Neural cell (in vitro differentiated cells): ENCODE measurements at regions not wholly inside any gene's neighbourhood (a gene's known extent, or its start where the extent isn't known, plus 50 kb on each side); places are given as distances from the start of the nearest gene placed in this dataset.

Experiments used
- H2AFZ ChIP-seq: fragments of 200-600, 300-800 bp; sonication (generic), shearing (Covaris generic); 2 replicates; pipeline ENCODE4 v1.6.0; 2014; ENCODE audit warnings: low read depth, mild to moderate bottlenecking, antibody characterized with exemption, low read length, moderate library complexity
- H3F3A ChIP-seq: fragments of 200-600 bp; shearing (Covaris generic); 2 replicates; pipeline ENCODE4 v1.6.1; 2016; ENCODE audit warnings: mild to moderate bottlenecking, moderate library complexity, mixed read lengths, antibody characterized with exemption, low read length; ENCODE audit not compliant: insufficient read depth, poor library complexity, severe bottlenecking
- H3K27ac ChIP-seq: fragments of 200-600, 300-800 bp; sonication (generic), shearing (Covaris generic); 2 replicates; pipeline ENCODE4 v1.5.1; 2014; ENCODE audit warnings: mild to moderate bottlenecking, low read length, moderate library complexity
- H3K27me3 ChIP-seq: fragments of 300-800, 200-600 bp; sonication (generic), shearing (Covaris generic); 2 replicates; pipeline ENCODE4 v1.6.0; 2014; ENCODE audit warnings: mild to moderate bottlenecking, low read depth, low read length, moderate library complexity; ENCODE audit not compliant: insufficient read depth
- H3K36me3 ChIP-seq: fragments of 300-800, 200-600 bp; sonication (generic), shearing (Covaris generic); 2 replicates; pipeline ENCODE4 v1.5.1; 2014; ENCODE audit warnings: mild to moderate bottlenecking, antibody characterized with exemption, low read length, moderate library complexity; ENCODE audit not compliant: insufficient read depth
- H3K4me2 ChIP-seq: fragments of 300-800, 200-600 bp; sonication (generic), shearing (Covaris generic); 2 replicates; pipeline ENCODE4 v1.6.0; 2014; ENCODE audit warnings: mild to moderate bottlenecking, low read length
- H3K4me3 ChIP-seq: fragments of 300-800, 200-600 bp; sonication (generic), shearing (Covaris generic); 2 replicates; pipeline ENCODE4 v1.5.1; 2014; ENCODE audit warnings: mild to moderate bottlenecking, low read length, moderate library complexity
- H3K79me2 ChIP-seq: fragments of 200-600 bp; shearing (Covaris generic); replicated peaks from 2 replicates; pipeline ENCODE4 v1.6.0; 2014; ENCODE audit warnings: mild to moderate bottlenecking, low read length, moderate library complexity; ENCODE audit not compliant: insufficient read depth
- H3K9ac ChIP-seq: fragments of 300-800, 200-600 bp; sonication (generic), shearing (Covaris generic); 2 replicates; pipeline ENCODE4 v1.6.1; 2016; ENCODE audit warnings: mild to moderate bottlenecking, low read length, mixed read lengths
- H3K9me2 ChIP-seq: fragments of 200-600 bp; shearing (Covaris generic); 2 replicates; pipeline ENCODE4 v1.6.1; 2016; ENCODE audit warnings: mild to moderate bottlenecking, low read length, mixed read lengths; ENCODE audit not compliant: insufficient read depth
- H3K9me3 ChIP-seq: fragments of 200-600, 300-800 bp; sonication (generic), shearing (Covaris generic); 2 replicates; pipeline ENCODE4 v1.6.1; 2016; ENCODE audit warnings: mild to moderate bottlenecking, mixed run types, low read length, moderate library complexity, mixed read lengths
- H4K20me1 ChIP-seq: fragments of 200-600 bp; shearing (Covaris generic); 2 replicates; pipeline ENCODE4 v1.6.1; 2016; ENCODE audit warnings: mild to moderate bottlenecking, mixed run types; ENCODE audit not compliant: insufficient read depth
- CTCF ChIP-seq: fragments of 450-650 bp; IDR thresholded peaks from 2 replicates; pipeline ENCODE4 v1.5.1; 2014; ENCODE audit warnings: antibody characterized with exemption, mild to moderate bottlenecking, moderate library complexity; ENCODE audit not compliant: poor library complexity, severe bottlenecking
- EP300 ChIP-seq: fragments of 450-650 bp; conservative IDR thresholded peaks from 2 replicates; pipeline ENCODE4 v1.6.1; 2014; ENCODE audit warnings: antibody characterized with exemption, mild to moderate bottlenecking, moderate library complexity; ENCODE audit not compliant: poor library complexity, severe bottlenecking
- EZH2 ChIP-seq: fragments of 200-600, 300-800 bp; shearing (Covaris generic), sonication (generic); IDR thresholded peaks from 2 replicates; pipeline ENCODE4 v1.6.1; 2014; ENCODE audit warnings: antibody characterized with exemption, low read length, borderline replicate concordance, mild to moderate bottlenecking; ENCODE audit not compliant: insufficient read depth, poor library complexity, severe bottlenecking
- MXI1 ChIP-seq: fragments of 450-650 bp; conservative IDR thresholded peaks from 2 replicates; pipeline ENCODE4 v1.6.1; 2014; ENCODE audit warnings: antibody characterized with exemption, mild to moderate bottlenecking; ENCODE audit not compliant: poor library complexity, severe bottlenecking
- POLR2AphosphoS5 ChIP-seq: IDR thresholded peaks from 2 replicates; pipeline ENCODE4 v1.6.1; 2012
- RAD21 ChIP-seq: fragments of 450-650 bp; conservative IDR thresholded peaks from 2 replicates; pipeline ENCODE4 v1.6.1; 2014; ENCODE audit warnings: antibody characterized with exemption, mild to moderate bottlenecking, moderate library complexity
- REST ChIP-seq: IDR thresholded peaks from 2 replicates; pipeline ENCODE4 v1.6.1; 2012; ENCODE audit warnings: borderline replicate concordance
- SMC3 ChIP-seq: fragments of 450-650 bp; conservative IDR thresholded peaks from 2 replicates; pipeline ENCODE4 v1.6.1; 2014; ENCODE audit warnings: antibody characterized with exemption, mild to moderate bottlenecking, moderate library complexity; ENCODE audit not compliant: poor library complexity
- TAF1 ChIP-seq: IDR thresholded peaks from 2 replicates; pipeline ENCODE4 v1.6.1; 2012; ENCODE audit warnings: low read depth

- Histone ChIP-seq H3K9ac (no peak overlapping the region), H3K4me3 (no peak overlapping the region), H4K20me1 (no peaks in the 10 kb centered on the region), H3K36me3 (no peaks in the 10 kb centered on the region), H2AFZ (no peak overlapping the region), H3K27ac (no peak overlapping the region), H3K79me2 (no peaks in the 10 kb centered on the region), H3K9me2 (no peaks in the 10 kb centered on the region), H3K27me3 (no peaks in the 10 kb centered on the region), H3K4me2 (no peak overlapping the region), H3F3A (no peaks in the 10 kb centered on the region), H3K9me3 (no peaks in the 10 kb centered on the region)
- TF ChIP-seq CTCF (no peak), REST (peak; percentile 20)
Observed at GRCh38 chr5:153350175-153350883, 140.1 kb upstream of the GRIA1 start.

GRCh38 chr5:153352685-153353219 lies 137.7 kb upstream of the GRIA1 start:
- H3F3A ChIP-seq: no peaks in the 10 kb centered on the region
- no peaks in the 10 kb centered on the region for H3K9me3 ChIP-seq
- no peaks in the 10 kb centered on the region for H3K79me2 ChIP-seq
- no peaks in the 10 kb centered on the region for H3K9me2 ChIP-seq
- peak overlapping the region; percentile 56 for H3K9ac ChIP-seq
- H2AFZ ChIP-seq: peak overlapping the region; percentile 7
- H3K36me3 ChIP-seq: no peaks in the 10 kb centered on the region
- peak overlapping the region; percentile 89 for H3K27ac ChIP-seq
- no peaks in the 10 kb centered on the region for H4K20me1 ChIP-seq
- peak overlapping the region; percentile 90 for H3K4me2 ChIP-seq
- H3K27me3 ChIP-seq: no peaks in the 10 kb centered on the region
- H3K4me3 ChIP-seq: peak overlapping the region; percentile 57
- TF ChIP-seq POLR2AphosphoS5 (peak; percentile 83), EP300 (peak; percentile 80), MXI1 (peak; percentile 81), SMC3 (no peak), EZH2 (no peak), CTCF (no peak), RAD21 (peak; percentile 31), TAF1 (no peak), REST (peak; percentile 94)
